Left lung (tissue), 4 donors: ENCODE measurements at regions not wholly inside any gene's neighbourhood (a gene's known extent, or its start where the extent isn't known, plus 50 kb on each side); places are given as distances from the start of the nearest gene placed in this dataset.

Experiments used
- ATAC-seq: fragments of 200-7000 bp; cut with Tn5 transposase; one replicate; pipeline ENCODE4 v1.9.1; 2020; ENCODE audit warnings: moderate library complexity
- DNase-seq, 4 donors: peaks; one replicate each; pipeline ENCODE4 v3.0.0-alpha.2; 2013 to 2020
- H3K27ac ChIP-seq, 2 donors: fragments of 200-600 bp; sonication (generic) in 1 of 2; one replicate each; pipeline versions ENCODE4 v1.5.0 to v1.8.0; 2020 to 2021
- H3K27me3 ChIP-seq, 2 donors: fragments of 200-600 bp; sonication (generic) in 1 of 2; one replicate each; pipeline versions ENCODE4 v1.5.0 to v1.8.0; 2020 to 2021
- H3K36me3 ChIP-seq, 2 donors: fragments of 200-600 bp; sonication (generic) in 1 of 2; one replicate each; pipeline versions ENCODE4 v1.5.0 to v1.8.0; 2020 to 2021
- H3K4me1 ChIP-seq, 2 donors: fragments of 200-600 bp; one replicate each; pipeline ENCODE4 v1.8.0; 2021
- H3K4me3 ChIP-seq, 2 donors: fragments of 200-600 bp; sonication (generic) in 1 of 2; one replicate each; pipeline versions ENCODE4 v1.5.0 to v1.8.0; 2020 to 2021; ENCODE audit warnings: mild to moderate bottlenecking in 1 of 2
- H3K9me3 ChIP-seq, 2 donors: fragments of 200-600 bp; sonication (generic) in 1 of 2; one replicate each; pipeline versions ENCODE4 v1.5.0 to v1.8.0; 2020 to 2021
- intact Hi-C, 2 donors: fragments of 100-400 bp; cut with DNase I; formaldehyde crosslinking; loops; one replicate each; pipeline versions ENCODE4 v1.11.2 to v1.14.2; 2022
- TF ChIP-seq, protein P1 (sequence below), 2 donors: fragments of 200-600 bp; sonication (generic) in 1 of 2; IDR thresholded peaks; one replicate each; pipeline versions ENCODE4 v1.5.0 to v1.8.0; 2021; ENCODE audit warnings: antibody characterized with exemption in 2 of 2
- donor health status: DM: no; HTN: yes; CAD: no.
- donor health status: DM: no; HTN: no; CAD: no.

DNA sequence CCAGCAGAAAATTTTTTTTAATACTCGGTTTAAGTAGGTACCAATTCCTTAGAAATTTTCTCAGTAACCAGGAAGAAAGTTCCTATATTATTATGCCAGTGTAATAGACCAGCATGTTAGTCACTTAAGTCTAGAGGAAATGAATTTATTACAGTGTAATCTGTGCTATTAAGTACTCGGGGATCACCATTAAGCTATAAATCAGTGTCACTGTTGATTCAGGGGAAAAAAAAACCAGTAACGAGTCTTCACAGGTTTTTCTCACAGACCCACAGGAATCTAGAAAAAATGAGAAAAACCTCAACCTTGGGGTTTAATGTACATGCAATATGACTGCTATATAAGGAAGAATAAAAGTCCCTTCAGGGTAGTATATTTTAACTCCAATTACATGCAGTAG, 138.3 kb upstream of the IL1RAPL2 start:
- TF ChIP-seq, protein P1, sequence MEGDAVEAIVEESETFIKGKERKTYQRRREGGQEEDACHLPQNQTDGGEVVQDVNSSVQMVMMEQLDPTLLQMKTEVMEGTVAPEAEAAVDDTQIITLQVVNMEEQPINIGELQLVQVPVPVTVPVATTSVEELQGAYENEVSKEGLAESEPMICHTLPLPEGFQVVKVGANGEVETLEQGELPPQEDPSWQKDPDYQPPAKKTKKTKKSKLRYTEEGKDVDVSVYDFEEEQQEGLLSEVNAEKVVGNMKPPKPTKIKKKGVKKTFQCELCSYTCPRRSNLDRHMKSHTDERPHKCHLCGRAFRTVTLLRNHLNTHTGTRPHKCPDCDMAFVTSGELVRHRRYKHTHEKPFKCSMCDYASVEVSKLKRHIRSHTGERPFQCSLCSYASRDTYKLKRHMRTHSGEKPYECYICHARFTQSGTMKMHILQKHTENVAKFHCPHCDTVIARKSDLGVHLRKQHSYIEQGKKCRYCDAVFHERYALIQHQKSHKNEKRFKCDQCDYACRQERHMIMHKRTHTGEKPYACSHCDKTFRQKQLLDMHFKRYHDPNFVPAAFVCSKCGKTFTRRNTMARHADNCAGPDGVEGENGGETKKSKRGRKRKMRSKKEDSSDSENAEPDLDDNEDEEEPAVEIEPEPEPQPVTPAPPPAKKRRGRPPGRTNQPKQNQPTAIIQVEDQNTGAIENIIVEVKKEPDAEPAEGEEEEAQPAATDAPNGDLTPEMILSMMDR (IDR thresholded peaks at IDR 0.05), result no peak
- H3K4me1 ChIP-seq, result no peaks in the 10 kb centered on the region
- H3K4me3 ChIP-seq, result no peak overlapping the region
- intact Hi-C loops, result no loop called here
- no peak for DNase-seq
- no peaks in the 10 kb centered on the region for H3K9me3 ChIP-seq
- no peaks in the 10 kb centered on the region for H3K27me3 ChIP-seq
- no peak overlapping the region for H3K27ac ChIP-seq
- H3K36me3 ChIP-seq, result no peaks in the 10 kb centered on the region
- no peak for ATAC-seq

DNA sequence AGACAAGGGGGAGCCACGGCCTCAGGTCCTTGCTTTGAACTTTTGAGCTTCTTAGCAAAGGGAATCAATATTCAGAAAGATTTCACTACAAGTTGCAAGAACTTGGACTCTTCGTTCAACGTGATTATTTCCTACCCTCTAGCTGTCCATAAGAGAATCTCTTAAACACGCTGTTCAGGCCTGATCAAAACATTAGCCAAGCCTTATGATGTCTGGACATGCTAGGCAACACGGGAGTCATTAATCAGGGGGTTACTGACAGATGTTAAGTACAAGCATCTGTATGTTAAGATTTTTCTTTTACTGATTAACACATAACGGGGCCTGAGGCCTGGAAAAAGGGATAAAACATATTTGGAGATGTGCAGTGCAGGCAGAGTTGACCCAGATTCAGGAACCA, 138.9 kb upstream of the IL1RAPL2 start:
- ATAC-seq, result no peak
- intact Hi-C loops, result no loop called here
- H3K27ac ChIP-seq, result no peak overlapping the region
- H3K4me3 ChIP-seq, result no peak overlapping the region
- H3K9me3 ChIP-seq, result no peaks in the 10 kb centered on the region
- DNase-seq, result no peak
- no peaks in the 10 kb centered on the region for H3K36me3 ChIP-seq
- TF ChIP-seq, protein P1 (IDR thresholded peaks at IDR 0.05), result no peak
- H3K27me3 ChIP-seq, result no peaks in the 10 kb centered on the region
- H3K4me1 ChIP-seq, result no peaks in the 10 kb centered on the region

DNA sequence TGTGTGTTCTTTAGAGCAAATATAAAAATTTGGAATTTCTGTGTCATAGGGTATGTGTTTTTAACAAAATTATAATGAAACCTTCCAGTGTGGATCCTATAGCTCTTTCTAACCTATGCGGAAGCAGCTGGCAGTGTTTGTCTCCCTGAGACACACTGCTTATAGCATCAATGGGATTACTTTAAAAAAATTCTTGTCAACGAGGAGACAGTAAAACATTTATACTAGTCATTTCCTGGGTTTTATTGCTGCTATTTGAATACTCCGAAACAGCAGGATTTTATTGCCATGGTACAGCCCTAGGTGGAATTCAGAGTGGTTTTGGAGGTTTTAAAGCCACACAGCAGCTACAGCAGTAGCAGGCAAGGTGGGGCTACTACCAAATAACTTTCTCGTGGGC, 145.1 kb upstream of the IL1RAPL2 start:
- intact Hi-C loops, result no loop called here

DNA sequence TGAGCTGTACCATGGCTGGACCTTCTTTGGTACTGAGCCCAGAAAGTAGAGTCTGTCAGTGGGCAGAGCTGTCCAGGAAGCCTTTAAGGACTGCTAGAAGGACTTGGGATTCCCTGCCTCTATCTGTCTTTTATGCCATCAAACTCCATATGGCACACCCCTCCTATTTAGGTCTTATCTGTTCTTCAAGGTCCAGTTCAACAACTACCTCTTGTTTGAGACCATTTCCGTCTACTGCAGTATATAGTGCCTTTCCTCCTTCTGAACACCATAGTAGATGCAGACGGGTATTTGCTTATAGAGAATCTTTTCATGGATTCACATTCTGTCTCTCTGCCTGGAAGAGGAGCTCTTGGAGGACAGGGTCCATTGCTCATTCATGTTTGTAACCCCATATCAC, 146.1 kb upstream of the IL1RAPL2 start:
- TF ChIP-seq, protein P1 (IDR thresholded peaks at IDR 0.05), result no peak
- Histone ChIP-seq H3K27ac (no peak overlapping the region), H3K4me1 (no peaks in the 10 kb centered on the region), H3K27me3 (no peaks in the 10 kb centered on the region), H3K4me3 (no peak overlapping the region), H3K9me3 (peaks cover 0 to 3% of the 10 kb centered on the region in 2 donors), H3K36me3 (no peaks in the 10 kb centered on the region)
- no peak for ATAC-seq
- no peak for DNase-seq
- intact Hi-C loops, result no loop called here

More for the DNA sequence above, 145.1 kb upstream of the IL1RAPL2 start:
- TF ChIP-seq, protein P1 (IDR thresholded peaks at IDR 0.05), result no peak
- H3K4me1 ChIP-seq, result no peaks in the 10 kb centered on the region
- no peak overlapping the region for H3K27ac ChIP-seq
- no peaks in the 10 kb centered on the region for H3K27me3 ChIP-seq
- H3K4me3 ChIP-seq, result no peak overlapping the region
- H3K36me3 ChIP-seq, result no peaks in the 10 kb centered on the region
- H3K9me3 ChIP-seq, result peaks cover 0 to 3% of the 10 kb centered on the region in 2 donors
- ATAC-seq (no peak), DNase-seq (no peak)

DNA sequence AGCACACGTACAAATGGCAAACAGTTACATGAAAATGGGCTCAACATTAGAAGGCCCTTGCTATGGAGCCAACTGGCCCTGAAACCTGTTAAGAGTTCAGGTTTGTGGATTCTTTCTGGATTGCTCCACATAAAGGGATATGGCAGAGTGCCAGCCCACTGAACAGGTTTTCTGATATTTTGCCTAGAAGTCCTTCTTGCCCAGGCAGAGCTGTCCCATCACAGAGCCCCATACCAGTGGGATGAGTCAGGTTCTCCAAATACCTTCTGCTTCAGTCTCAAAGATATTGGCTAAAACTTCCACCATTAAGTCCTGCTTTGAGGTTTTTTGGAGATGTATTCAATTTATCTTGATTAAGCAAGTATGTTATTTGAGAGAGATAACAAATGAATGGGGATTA, 146.8 kb upstream of the IL1RAPL2 start:
- DNase-seq, result no peak
- no peaks in the 10 kb centered on the region for H3K27me3 ChIP-seq
- H3K4me1 ChIP-seq, result no peaks in the 10 kb centered on the region
- no peaks in the 10 kb centered on the region for H3K36me3 ChIP-seq
- no peak overlapping the region for H3K4me3 ChIP-seq
- ATAC-seq, result no peak
- peaks cover 0 to 3% of the 10 kb centered on the region in 2 donors for H3K9me3 ChIP-seq
- H3K27ac ChIP-seq, result no peak overlapping the region
- TF ChIP-seq, protein P1 (IDR thresholded peaks at IDR 0.05), result no peak
- intact Hi-C loops, result no loop called here
